C4-2B (cell line): ENCODE measurements at regions not wholly inside any gene's neighbourhood (a gene's known extent, or its start where the extent isn't known, plus 50 kb on each side); places are given as distances from the start of the nearest gene placed in this dataset.
"Not testable (repeated sequence)": the region's sequence is repeated elsewhere in the genome, so short reads cannot be mapped to it uniquely, and the experiment has no call there.

Source experiments
- H3K27ac ChIP-seq: fragments of 450-650 bp; 2 replicates; pipeline ENCODE4 v1.5.1; 2017
- ZFX ChIP-seq: fragments of 450-650 bp; IDR thresholded peaks from 2 replicates; pipeline ENCODE4 v1.6.1; 2017
- TF ChIP-seq, protein P1 (sequence below): fragments of 450-650 bp; conservative IDR thresholded peaks from 2 replicates; pipeline ENCODE4 v1.5.1; 2017; ENCODE audit warnings: mild to moderate bottlenecking

DNA sequence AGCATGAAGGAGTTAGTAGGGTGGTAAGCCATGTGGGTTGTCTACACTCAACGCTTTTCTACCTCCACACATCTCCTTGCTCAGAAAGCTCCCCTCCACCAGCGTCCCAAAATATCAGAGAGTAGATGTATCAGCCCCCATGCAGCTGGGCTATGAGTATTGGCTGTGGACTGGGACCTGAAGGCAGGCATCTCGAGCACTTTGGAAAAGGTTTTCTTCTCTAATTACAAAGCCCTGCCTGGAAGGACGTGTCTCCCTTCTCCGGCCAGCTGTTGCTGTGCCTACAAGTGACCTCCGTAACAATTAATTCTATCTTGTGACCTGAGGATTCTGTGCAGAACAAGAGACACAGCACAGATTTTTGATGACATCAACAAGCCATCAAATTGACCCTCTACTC lies 142.0 kb upstream of the RUNX1 start:
- H3K27ac ChIP-seq, result no peak overlapping the region
- no peak for TF ChIP-seq ZFX
- TF ChIP-seq, protein P1, sequence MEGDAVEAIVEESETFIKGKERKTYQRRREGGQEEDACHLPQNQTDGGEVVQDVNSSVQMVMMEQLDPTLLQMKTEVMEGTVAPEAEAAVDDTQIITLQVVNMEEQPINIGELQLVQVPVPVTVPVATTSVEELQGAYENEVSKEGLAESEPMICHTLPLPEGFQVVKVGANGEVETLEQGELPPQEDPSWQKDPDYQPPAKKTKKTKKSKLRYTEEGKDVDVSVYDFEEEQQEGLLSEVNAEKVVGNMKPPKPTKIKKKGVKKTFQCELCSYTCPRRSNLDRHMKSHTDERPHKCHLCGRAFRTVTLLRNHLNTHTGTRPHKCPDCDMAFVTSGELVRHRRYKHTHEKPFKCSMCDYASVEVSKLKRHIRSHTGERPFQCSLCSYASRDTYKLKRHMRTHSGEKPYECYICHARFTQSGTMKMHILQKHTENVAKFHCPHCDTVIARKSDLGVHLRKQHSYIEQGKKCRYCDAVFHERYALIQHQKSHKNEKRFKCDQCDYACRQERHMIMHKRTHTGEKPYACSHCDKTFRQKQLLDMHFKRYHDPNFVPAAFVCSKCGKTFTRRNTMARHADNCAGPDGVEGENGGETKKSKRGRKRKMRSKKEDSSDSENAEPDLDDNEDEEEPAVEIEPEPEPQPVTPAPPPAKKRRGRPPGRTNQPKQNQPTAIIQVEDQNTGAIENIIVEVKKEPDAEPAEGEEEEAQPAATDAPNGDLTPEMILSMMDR, result no peak

DNA sequence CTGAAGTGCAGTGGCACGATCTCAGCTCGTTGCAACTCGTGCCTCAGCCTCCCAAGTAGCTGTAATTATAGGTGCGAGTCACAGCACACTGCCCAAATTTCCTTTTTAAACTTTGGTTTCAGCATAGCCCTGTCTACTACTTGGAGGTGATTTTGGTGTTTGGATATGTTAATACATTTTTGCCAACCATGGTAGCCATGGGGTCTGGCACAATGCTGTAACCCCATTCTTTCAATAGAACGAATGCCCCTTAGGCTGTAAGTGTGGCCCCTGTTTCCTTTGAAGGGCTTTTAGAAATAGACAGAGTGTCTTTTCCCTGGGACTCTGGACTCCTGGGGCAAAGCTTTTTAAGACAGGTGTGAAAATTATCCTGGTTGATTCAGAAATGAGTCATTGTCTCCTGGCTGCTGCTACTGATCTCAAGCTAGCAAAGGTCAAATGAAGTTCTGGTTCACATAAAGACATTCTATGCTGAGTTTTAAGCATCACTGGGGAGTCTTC lies 141.1 kb upstream of the RUNX1 start:
- H3K27ac ChIP-seq, result no peak overlapping the region
- TF ChIP-seq, protein P1, result no peak
- TF ChIP-seq ZFX, result no peak

DNA sequence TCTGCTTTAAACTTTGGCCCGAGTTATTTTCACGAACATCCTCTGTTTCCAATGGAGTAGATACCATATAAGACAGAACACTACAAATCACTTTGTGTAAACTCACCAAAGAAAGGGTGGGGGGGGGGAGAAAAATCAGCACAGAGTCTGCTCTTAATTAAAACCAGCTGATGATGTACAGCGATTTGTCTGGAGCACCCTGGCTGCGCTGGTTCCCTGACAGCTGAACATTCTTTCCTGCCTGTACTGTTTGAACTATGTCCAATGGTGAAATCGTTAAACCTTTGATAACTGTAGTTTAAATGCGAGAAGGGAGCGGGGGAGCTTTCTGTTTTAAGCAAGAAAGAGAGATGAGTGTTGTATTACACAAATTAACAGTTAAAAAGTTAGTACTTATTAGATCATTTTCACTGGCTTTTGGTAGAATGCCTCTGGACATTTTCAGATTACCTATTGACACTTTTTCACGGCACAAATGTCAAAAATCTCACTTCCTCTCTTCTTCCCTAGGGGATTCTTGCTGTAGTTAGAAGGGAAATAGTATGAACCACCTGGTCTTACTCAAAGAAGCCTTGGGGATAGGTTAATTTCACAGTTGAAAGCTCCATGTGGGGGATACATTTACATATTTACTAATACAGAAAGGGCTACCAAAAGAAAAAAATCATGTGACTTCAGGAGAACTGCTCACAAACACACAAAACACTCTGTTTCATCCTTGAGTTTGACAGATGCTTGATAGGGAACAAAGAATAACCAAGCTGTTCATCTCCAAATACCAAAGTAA lies 140.2 kb upstream of the RUNX1 start:
- H3K27ac ChIP-seq, result no peak overlapping the region
- no peak for TF ChIP-seq ZFX

DNA sequence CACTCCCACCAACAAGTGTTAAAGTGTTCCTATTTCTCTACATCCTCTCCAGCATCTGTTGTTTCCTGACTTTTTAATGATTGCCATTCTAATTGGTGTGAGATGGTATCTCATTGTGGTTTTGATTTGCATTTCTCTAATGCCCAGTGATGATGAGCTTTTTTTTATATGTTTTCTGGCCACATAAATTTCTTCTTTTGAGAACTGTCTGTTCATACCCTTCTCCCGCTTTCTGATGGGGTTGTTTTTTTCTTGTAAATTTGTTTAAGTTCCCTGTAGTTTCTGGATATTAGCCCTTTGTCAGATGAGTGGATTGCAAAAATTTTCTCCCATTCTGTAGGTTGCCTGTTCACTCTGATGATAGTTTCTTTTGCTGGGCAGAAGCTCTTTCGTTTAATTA lies 134.3 kb upstream of the RUNX1 start:
- not testable (repeated sequence) for H3K27ac ChIP-seq

GRCh38 chr21:35179990-35180540 lies 131.0 kb upstream of the RUNX1 start:
- no peak overlapping the region for H3K27ac ChIP-seq
- TF ChIP-seq ZFX, result no peak
- TF ChIP-seq, protein P1, result no peak

GRCh38 chr21:35178827-35179226 lies 129.7 kb upstream of the RUNX1 start:
- H3K27ac ChIP-seq, result no peak overlapping the region
- TF ChIP-seq ZFX, result no peak

GRCh38 chr21:35178098-35178497 lies 129.0 kb upstream of the RUNX1 start:
- TF ChIP-seq, protein P1, result no peak
- no peak for TF ChIP-seq ZFX
- no peak overlapping the region for H3K27ac ChIP-seq

GRCh38 chr21:35172231-35172630 lies 123.1 kb upstream of the RUNX1 start:
- TF ChIP-seq ZFX, result no peak
- TF ChIP-seq, protein P1, result no peak
- no peak overlapping the region for H3K27ac ChIP-seq

DNA sequence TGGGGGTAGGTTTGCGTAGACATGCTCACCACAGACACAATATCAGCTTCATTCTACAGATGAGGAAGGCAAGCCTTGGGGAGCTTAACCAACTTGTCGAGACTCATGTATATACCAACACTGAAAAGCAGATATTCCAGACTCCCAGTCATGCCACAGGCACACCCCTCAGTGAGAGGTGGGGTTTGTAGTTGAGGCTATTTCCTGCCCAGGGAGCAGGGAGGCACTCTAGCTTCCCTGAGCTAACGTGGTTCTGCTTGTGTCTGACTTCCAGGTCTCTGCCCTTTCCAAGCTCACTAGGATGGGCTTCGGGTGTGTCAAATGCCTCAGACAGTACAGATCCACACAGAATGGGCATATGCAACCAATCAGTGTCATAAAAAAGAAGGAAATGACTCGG lies 122.3 kb upstream of the RUNX1 start:
- TF ChIP-seq, protein P1, result no peak
- no peak for TF ChIP-seq ZFX
- H3K27ac ChIP-seq, result no peak overlapping the region
